Retinal pigment epithelial cell (primary cell): ENCODE measurements at regions not wholly inside any gene's neighbourhood (a gene's known extent, or its start where the extent isn't known, plus 50 kb on each side); places are given as distances from the start of the nearest gene placed in this dataset.
"Not testable (repeated sequence)": the region's sequence is repeated elsewhere in the genome, so short reads cannot be mapped to it uniquely, and the experiment has no call there.

Source experiments
- DNase-seq: peaks from one replicate; pipeline ENCODE4 v3.0.0-alpha.2; 2010; ENCODE audit warnings: low read depth
- H3K4me3 ChIP-seq: 2 replicates; pipeline ENCODE4 v1.5.1; 2011; ENCODE audit warnings: mild to moderate bottlenecking, low read length, control low read depth, moderate library complexity
- CTCF ChIP-seq: conservative IDR thresholded peaks from 2 replicates; pipeline ENCODE4 v1.5.1; 2011; ENCODE audit warnings: low read depth, low read length, control low read depth, inconsistent platforms

GRCh38 chr4:28279249-28279648 lies 1418.6 kb downstream of the STIM2 start:
- no peak overlapping the region for H3K4me3 ChIP-seq
- TF ChIP-seq CTCF = no peak
- no peak for DNase-seq

GRCh38 chr4:28286266-28286665 lies 1425.6 kb downstream of the STIM2 start:
- not testable (repeated sequence) for H3K4me3 ChIP-seq

DNA sequence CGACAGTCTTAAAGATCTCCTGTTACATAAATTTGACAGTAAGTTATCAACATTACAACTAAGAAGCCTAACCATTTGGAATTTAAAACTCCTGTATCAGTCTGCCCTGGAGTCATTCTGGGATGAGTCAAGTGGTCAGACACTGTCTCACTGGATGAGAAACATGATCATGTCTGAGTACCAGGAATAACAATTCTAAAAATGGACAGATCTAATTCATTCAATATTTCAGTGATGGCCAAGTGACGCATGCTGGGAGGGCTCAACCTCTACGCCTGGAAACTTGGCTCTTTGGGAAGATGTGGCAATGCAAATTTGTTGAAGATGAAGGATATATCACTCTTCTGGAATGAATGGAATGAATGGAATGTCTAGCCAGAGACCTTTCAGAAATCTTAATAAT lies 1427.2 kb downstream of the STIM2 start:
- peak; percentile 69 for DNase-seq
- TF ChIP-seq CTCF = no peak
- no peak overlapping the region for H3K4me3 ChIP-seq

More at GRCh38 chr4:28286266-28286665, 1425.6 kb downstream of the STIM2 start:
- not testable (repeated sequence) for DNase-seq

- no peak for DNase-seq
- no peak overlapping the region for H3K4me3 ChIP-seq
- TF ChIP-seq CTCF = no peak
Observed at GRCh38 chr4:28296239-28296638, 1435.6 kb downstream of the STIM2 start.

GRCh38 chr4:28310926-28311325 lies 1450.3 kb downstream of the STIM2 start:
- no peak overlapping the region for H3K4me3 ChIP-seq
- DNase-seq = no peak
- no peak for TF ChIP-seq CTCF

- H3K4me3 ChIP-seq, DNase-seq: not testable (repeated sequence)
Observed at GRCh38 chr4:28312497-28312896, 1451.9 kb downstream of the STIM2 start.

DNA sequence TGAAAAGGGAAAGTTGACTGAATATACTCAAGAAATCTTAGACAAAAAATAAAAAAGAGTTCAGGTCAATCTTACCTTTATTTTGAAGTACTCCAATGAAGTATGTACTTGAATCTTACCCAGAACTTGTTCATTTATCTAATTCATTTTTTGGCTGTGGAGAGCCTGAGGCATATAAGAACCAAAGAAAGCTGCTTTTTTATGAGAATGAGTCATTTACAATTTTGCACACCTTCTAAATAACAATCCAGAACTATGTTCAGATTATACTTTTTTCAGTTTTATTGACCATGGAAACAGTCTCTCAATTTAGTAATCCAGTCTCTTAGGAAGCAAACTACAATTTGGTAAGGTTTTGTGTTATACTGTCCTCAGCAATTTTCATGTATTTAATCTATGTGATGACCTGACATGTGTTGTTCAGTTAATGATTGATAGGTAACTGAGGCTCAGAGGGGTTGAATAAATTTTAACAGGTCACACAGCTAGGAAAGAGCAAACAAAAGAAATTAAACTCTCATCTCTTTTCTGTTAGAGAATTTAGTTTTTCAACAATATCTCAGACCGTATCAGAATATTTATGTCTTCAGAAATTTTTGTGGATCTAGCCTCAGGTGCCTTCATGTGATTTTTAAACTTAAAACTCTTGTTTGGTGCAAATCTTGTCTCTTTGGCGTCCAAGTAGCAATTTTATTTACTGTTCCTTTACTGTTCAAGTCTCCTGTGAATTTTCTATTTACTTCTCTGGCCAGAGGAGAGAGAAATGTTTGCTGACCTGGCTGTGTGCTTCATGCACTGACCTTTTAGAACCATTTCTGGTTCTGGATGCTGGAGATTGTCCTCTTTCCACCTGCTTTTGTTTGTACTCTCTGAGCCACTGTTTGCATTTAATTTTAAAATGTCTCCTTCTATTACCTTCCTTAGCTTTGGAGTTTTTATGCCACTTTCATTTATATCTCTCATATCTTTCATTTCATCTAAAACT lies 1453.4 kb downstream of the STIM2 start:
- no peak for TF ChIP-seq CTCF
- DNase-seq = no peak
- no peak overlapping the region for H3K4me3 ChIP-seq

DNA sequence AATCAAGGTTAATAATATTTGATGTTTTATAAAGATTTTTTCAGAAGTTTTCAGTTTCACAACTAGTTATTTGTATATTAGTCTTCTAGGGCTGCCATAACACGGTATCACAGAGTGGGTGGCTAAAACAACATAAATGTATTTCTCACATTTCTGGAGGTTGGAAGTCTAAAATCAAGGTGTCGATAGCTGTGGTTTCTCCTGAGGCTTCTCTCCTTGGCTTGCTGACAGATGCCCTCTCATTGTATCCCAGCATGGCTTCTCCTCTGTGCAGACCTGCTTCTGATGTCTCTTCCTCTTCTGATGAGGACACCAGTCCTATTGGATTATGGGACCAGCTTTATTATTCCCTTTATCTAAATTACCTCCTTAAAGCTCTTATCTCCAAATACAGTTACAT lies 1456.6 kb downstream of the STIM2 start:
- TF ChIP-seq CTCF = no peak
- H3K4me3 ChIP-seq = no peak overlapping the region
- DNase-seq = no peak
